NB4 (cell line): ENCODE measurements at regions not wholly inside any gene's neighbourhood (a gene's known extent, or its start where the extent isn't known, plus 50 kb on each side); places are given as distances from the start of the nearest gene placed in this dataset.

ENCODE experiments used
- MYC ChIP-seq: IDR thresholded peaks from 2 replicates; pipeline ENCODE4 v1.6.1; 2011; ENCODE audit warnings: low read depth, low read length
- TF ChIP-seq, protein P1 (sequence below): IDR thresholded peaks from one replicate; pipeline ENCODE4 v1.5.1; 2012; ENCODE audit warnings: low read depth, low read length

- TF ChIP-seq, protein P1, sequence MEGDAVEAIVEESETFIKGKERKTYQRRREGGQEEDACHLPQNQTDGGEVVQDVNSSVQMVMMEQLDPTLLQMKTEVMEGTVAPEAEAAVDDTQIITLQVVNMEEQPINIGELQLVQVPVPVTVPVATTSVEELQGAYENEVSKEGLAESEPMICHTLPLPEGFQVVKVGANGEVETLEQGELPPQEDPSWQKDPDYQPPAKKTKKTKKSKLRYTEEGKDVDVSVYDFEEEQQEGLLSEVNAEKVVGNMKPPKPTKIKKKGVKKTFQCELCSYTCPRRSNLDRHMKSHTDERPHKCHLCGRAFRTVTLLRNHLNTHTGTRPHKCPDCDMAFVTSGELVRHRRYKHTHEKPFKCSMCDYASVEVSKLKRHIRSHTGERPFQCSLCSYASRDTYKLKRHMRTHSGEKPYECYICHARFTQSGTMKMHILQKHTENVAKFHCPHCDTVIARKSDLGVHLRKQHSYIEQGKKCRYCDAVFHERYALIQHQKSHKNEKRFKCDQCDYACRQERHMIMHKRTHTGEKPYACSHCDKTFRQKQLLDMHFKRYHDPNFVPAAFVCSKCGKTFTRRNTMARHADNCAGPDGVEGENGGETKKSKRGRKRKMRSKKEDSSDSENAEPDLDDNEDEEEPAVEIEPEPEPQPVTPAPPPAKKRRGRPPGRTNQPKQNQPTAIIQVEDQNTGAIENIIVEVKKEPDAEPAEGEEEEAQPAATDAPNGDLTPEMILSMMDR = no peak
- no peak for TF ChIP-seq MYC
Observed at GRCh38 chr1:72781038-72781437, 498.7 kb upstream of the NEGR1 start.
